HepG2 (cell line): ENCODE measurements at regions not wholly inside any gene's neighbourhood (a gene's known extent, or its start where the extent isn't known, plus 50 kb on each side); places are given as distances from the start of the nearest gene placed in this dataset.

Source experiments
- ATAC-seq: fragments of 200-7000 bp; cut with Tn5 transposase; 3 replicates; pipeline ENCODE4 v1.9.1; 2020; ENCODE audit warnings: mild to moderate bottlenecking, moderate library complexity
- BruUV-seq: library from RNA; stranded (reverse); fragments of 400-500 nt; replicated peaks from 2 replicates; lab custom pipeline; 2021; lab: Mats Ljungman, UMichigan
- CTCF ChIA-PET: fragments of 300-600 bp; formaldehyde crosslinking; extraction: SDS; loops from one replicate; lab custom pipeline; 2021; ENCODE audit warnings: low total read pairs, inconsistent platforms, low intra/inter-chr PET ratio; lab: Yijun Ruan, JAX
- POLR2A ChIA-PET: fragments of 350-600 bp; sonication (Branson Sonifier 250); formaldehyde crosslinking; loops from one replicate; lab custom pipeline; 2020; ENCODE audit warnings: antibody characterized with exemption, inconsistent platforms; lab: Yijun Ruan, JAX
- DNase-seq: peaks from one replicate; pipeline ENCODE4 v3.0.0-alpha.2; 2015; ENCODE audit warnings: low spot score
- FAIRE-seq: peaks from 3 replicates; lab custom pipeline; 2011; peaks lifted over from hg19 to GRCh38; lab: Jason Lieb, UNC
- H2AFZ ChIP-seq: one replicate; pipeline ENCODE4 v1.6.1; 2011; ENCODE audit warnings: low read length, inconsistent platforms
- H3K27ac ChIP-seq: fragments of 300-600 bp; 3 replicates; pipeline ENCODE4 v1.8.0; 2011; ENCODE audit warnings: mixed run types, mild to moderate bottlenecking, mixed read lengths, low read length, inconsistent platforms; ENCODE audit not compliant: insufficient read depth; ENCODE audit errors: extremely low read length
- H3K27me3 ChIP-seq, 2 experiments: fragments of 200-600 bp in 1 of 2; 2 replicates in 1 of 2; 3 replicates in 1 of 2; pipeline versions ENCODE4 v1.6.0 to v1.8.0; 2011; ENCODE audit warnings: low read length in 2 of 2, mild to moderate bottlenecking in 2 of 2, moderate library complexity in 2 of 2, inconsistent platforms in 1 of 2; ENCODE audit not compliant: insufficient read depth in 2 of 2, control insufficient read depth in 1 of 2
- H3K36me3 ChIP-seq, 2 experiments: fragments of 200-600 bp in 1 of 2; replicated peaks in 1 of 2; 2 replicates in 1 of 2; 3 replicates in 1 of 2; pipeline versions ENCODE4 v1.5.1 to v1.8.0; 2011; ENCODE audit warnings: low read length in 2 of 2, inconsistent platforms in 1 of 2; ENCODE audit not compliant: insufficient read depth in 2 of 2, control insufficient read depth in 1 of 2
- H3K4me1 ChIP-seq: 2 replicates; pipeline ENCODE4 v1.5.1; 2012; ENCODE audit warnings: low read length, inconsistent platforms; ENCODE audit not compliant: insufficient read depth
- H3K4me2 ChIP-seq: 2 replicates; pipeline ENCODE4 v1.6.0; 2011; ENCODE audit warnings: low read depth, low read length, inconsistent platforms
- H3K4me3 ChIP-seq, 3 experiments: fragments of 200-600 bp in 1 of 3; sonication (generic), shearing (Covaris generic) in 1 of 3; replicated peaks in 1 of 3; 2 replicates each; pipeline ENCODE4 v1.5.1; 2011 to 2016; ENCODE audit warnings: low read length in 3 of 3, inconsistent platforms in 2 of 3, low read depth in 2 of 3, mild to moderate bottlenecking in 2 of 3, control low read depth in 1 of 3, mixed read lengths in 1 of 3; ENCODE audit not compliant: insufficient read depth in 1 of 3
- H3K79me2 ChIP-seq: one replicate; pipeline ENCODE4 v1.6.1; 2011; ENCODE audit warnings: low read length, inconsistent platforms; ENCODE audit not compliant: insufficient read depth
- H3K9ac ChIP-seq: 2 replicates; pipeline ENCODE4 v1.6.0; 2011; ENCODE audit warnings: mild to moderate bottlenecking, low read depth, low read length, inconsistent platforms; ENCODE audit not compliant: insufficient read depth
- H3K9me3 ChIP-seq: 2 replicates; pipeline ENCODE4 v1.5.1; 2012; ENCODE audit warnings: mild to moderate bottlenecking, low read length
- H4K20me1 ChIP-seq: 2 replicates; pipeline ENCODE4 v1.6.0; 2011; ENCODE audit warnings: inconsistent platforms, mild to moderate bottlenecking, low read length, moderate library complexity; ENCODE audit not compliant: insufficient read depth
- AHR ChIP-seq: IDR thresholded peaks from 2 replicates; pipeline ENCODE4 v1.6.1; 2018; ENCODE audit warnings: missing genetic modification reagents, missing compliant biosample characterization
- ATF6 ChIP-seq: sonication (generic); formaldehyde crosslinking; conservative IDR thresholded peaks from 2 replicates; pipeline ENCODE4 v1.4.0; 2020; ENCODE audit warnings: missing genetic modification reagents
- GLI4 ChIP-seq: sonication (generic); formaldehyde crosslinking; IDR thresholded peaks from 2 replicates; pipeline ENCODE4 v1.5.1; 2020; ENCODE audit warnings: missing genetic modification reagents, mild to moderate bottlenecking, moderate library complexity, borderline replicate concordance
- KDM3A ChIP-seq: IDR thresholded peaks from 2 replicates; pipeline ENCODE4 v1.6.1; 2018; ENCODE audit warnings: low read depth, missing compliant biosample characterization
- MATR3 ChIP-seq: sonication (generic); formaldehyde crosslinking; IDR thresholded peaks from 2 replicates; pipeline ENCODE4 v1.4.0; 2020; ENCODE audit warnings: missing genetic modification reagents
- MTA1 ChIP-seq: sonication (generic); formaldehyde crosslinking; IDR thresholded peaks from 2 replicates; pipeline ENCODE4 v1.4.0; 2020; ENCODE audit warnings: missing genetic modification reagents, mild to moderate bottlenecking, borderline replicate concordance
- MXD1 ChIP-seq: sonication (generic); formaldehyde crosslinking; IDR thresholded peaks from 2 replicates; pipeline ENCODE4 v1.4.0; 2020; ENCODE audit warnings: mild to moderate bottlenecking, missing genetic modification reagents
- POLR2G ChIP-seq: fragments of 200-400 bp; formaldehyde crosslinking; IDR thresholded peaks from 2 replicates; pipeline ENCODE4 v1.6.1; 2018; ENCODE audit warnings: mild to moderate bottlenecking, low read depth, low read length, moderate library complexity
- SMAD1 ChIP-seq: sonication (generic); formaldehyde crosslinking; IDR thresholded peaks from 2 replicates; pipeline ENCODE4 v1.4.0; 2020; ENCODE audit warnings: missing genetic modification reagents, low read depth, mild to moderate bottlenecking, borderline replicate concordance
- YY1 ChIP-seq: IDR thresholded peaks from 2 replicates; pipeline ENCODE4 v1.6.1; 2011; ENCODE audit warnings: low read length, low read depth, moderate library complexity, mild to moderate bottlenecking; ENCODE audit not compliant: insufficient read depth, insufficient replicate concordance
- ZBTB7A ChIP-seq: sonication (generic); formaldehyde crosslinking; IDR thresholded peaks from 2 replicates; pipeline ENCODE4 v1.8.0; 2022; ENCODE audit warnings: mild to moderate bottlenecking, missing genetic modification reagents
- ZNF205 ChIP-seq: IDR thresholded peaks from 2 replicates; pipeline ENCODE4 v1.6.1; 2018; ENCODE audit warnings: missing biosample characterization, missing genetic modification reagents
- ZNF737 ChIP-seq: sonication (generic); formaldehyde crosslinking; IDR thresholded peaks from 2 replicates; pipeline ENCODE4 v1.5.0; 2020; ENCODE audit warnings: missing genetic modification reagents, mild to moderate bottlenecking, borderline replicate concordance
- ZSCAN20 ChIP-seq: sonication (generic); formaldehyde crosslinking; IDR thresholded peaks from 2 replicates; pipeline ENCODE4 v1.4.0; 2020; ENCODE audit warnings: missing genetic modification reagents, mild to moderate bottlenecking, borderline replicate concordance
- WGBS: methylation state at CpG from one replicate; pipeline ENCODE4 v1.1.6; 2017; ENCODE audit warnings: low lambda C conversion rate; 5-methylcytosine and 5-hydroxymethylcytosine counted together
- in situ Hi-C: cut with HindIII; loops from 2 replicates; pipeline ENCODE4 v1.10.0; 2017; ENCODE audit warnings: low pct_unique_long_range_greater_than_20kb; ENCODE audit not compliant: extremely low pct_ligation_motif_present
- intact Hi-C: fragments of 100-400 bp; cut with micrococcal nuclease; formaldehyde crosslinking; loops from one replicate; pipeline ENCODE4 v1.10.0; 2022; ENCODE audit not compliant: unreplicated experiment

DNA sequence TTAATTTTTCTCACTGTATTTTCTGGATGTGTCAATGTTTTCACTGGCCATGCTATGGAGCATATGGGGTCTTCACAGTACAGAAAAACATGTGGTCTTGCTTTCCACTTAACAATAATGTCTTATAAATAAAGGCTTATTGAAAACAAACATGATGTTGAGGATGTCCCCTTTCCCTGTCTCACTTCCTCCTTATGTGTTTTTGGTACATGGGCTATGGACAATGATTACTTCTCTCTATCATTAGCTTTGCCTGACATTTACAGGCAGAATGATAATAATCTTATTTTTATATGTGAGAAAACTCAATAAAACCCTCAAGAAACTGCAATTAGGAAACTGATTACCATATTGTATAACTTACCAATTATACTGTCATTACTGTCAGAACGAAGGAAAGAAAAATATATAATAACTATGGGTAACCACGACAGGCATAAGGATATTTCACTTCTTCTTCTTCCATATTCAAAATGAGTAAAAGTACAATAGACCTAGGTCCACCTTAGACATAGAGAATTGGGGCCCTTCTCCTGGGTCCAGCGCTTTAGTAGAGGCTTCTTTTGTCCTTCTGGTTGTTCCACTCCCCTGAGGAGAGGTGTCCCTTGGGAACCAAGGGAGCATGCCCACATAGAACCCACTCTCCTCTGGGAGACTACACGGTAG is 375.0 kb downstream of the MAN2A1 start:
- WGBS, result 35% methylated on average over 3 of the region's 4 CpGs
- H3K9me3 ChIP-seq, result no peaks in the 10 kb centered on the region
- no peak overlapping the region for H2AFZ ChIP-seq
- no peaks in the 10 kb centered on the region for H3K79me2 ChIP-seq
- no peak overlapping the region for H3K4me2 ChIP-seq
- intact Hi-C loops, result no loop called here
- H3K27ac ChIP-seq, result no peak overlapping the region
- H3K4me1 ChIP-seq, result no peaks in the 10 kb centered on the region
- ATAC-seq (no peak), FAIRE-seq (no peak), DNase-seq (no peak)
- no peak for TF ChIP-seq KDM3A (CRISPR knock-in tag)
- no peak for TF ChIP-seq ZNF205 (CRISPR knock-in tag)
- TF ChIP-seq ZSCAN20 (CRISPR knock-in tag), result no peak
- TF ChIP-seq ZBTB7A, result no peak
- TF ChIP-seq AHR (CRISPR knock-in tag), result no peak
- no peak for TF ChIP-seq GLI4 (CRISPR knock-in tag)
- no peak for TF ChIP-seq ZNF737 (CRISPR knock-in tag)
- TF ChIP-seq MATR3 (CRISPR knock-in tag), result no peak
- no peak for TF ChIP-seq YY1
- no peak for TF ChIP-seq ATF6 (CRISPR knock-in tag)
- TF ChIP-seq SMAD1 (CRISPR knock-in tag), result no peak
- TF ChIP-seq MXD1, result no peak
- TF ChIP-seq MTA1 (CRISPR knock-in tag), result no peak
- no peak for TF ChIP-seq POLR2G
- no peak overlapping the region for H3K4me3 ChIP-seq
- H3K27me3 ChIP-seq, result no peaks in the 10 kb centered on the region
- ChIA-PET POLR2A (no interaction called here), CTCF (no interaction called here)
- no peak overlapping the region for H3K9ac ChIP-seq
- no peaks in the 10 kb centered on the region for H3K36me3 ChIP-seq
- no peaks in the 10 kb centered on the region for H4K20me1 ChIP-seq
- BruUV-seq, result no TSS peak
- in situ Hi-C loops, result no loop called here
